H9 (cell line): ENCODE measurements at regions not wholly inside any gene's neighbourhood (a gene's known extent, or its start where the extent isn't known, plus 50 kb on each side); places are given as distances from the start of the nearest gene placed in this dataset.

Source experiments
- DNase-seq: peaks from one replicate; pipeline ENCODE4 v3.0.0-alpha.2; 2017
- H2AFZ ChIP-seq: one replicate; pipeline ENCODE4 v1.6.1; 2013; ENCODE audit warnings: mild to moderate bottlenecking, low read length, control low read depth, moderate library complexity
- H2AK5ac ChIP-seq: 2 replicates; pipeline ENCODE4 v1.6.1; 2013; ENCODE audit warnings: low read length, control low read depth, mixed read lengths; ENCODE audit not compliant: insufficient read length
- H2BK120ac ChIP-seq: one replicate; pipeline ENCODE4 v1.6.1; 2013; ENCODE audit warnings: low read depth, mild to moderate bottlenecking, low read length, control low read depth, inconsistent platforms; ENCODE audit not compliant: poor library complexity, severe bottlenecking
- H2BK12ac ChIP-seq: 2 replicates; pipeline ENCODE4 v1.6.1; 2013; ENCODE audit warnings: low read length, control low read depth, mixed read lengths, low read depth; ENCODE audit not compliant: insufficient read length
- H2BK15ac ChIP-seq: 2 replicates; pipeline ENCODE4 v1.6.1; 2013; ENCODE audit warnings: low read depth, low read length, control low read depth
- H2BK20ac ChIP-seq: one replicate; pipeline ENCODE4 v1.6.1; 2013; ENCODE audit warnings: low read depth, mild to moderate bottlenecking, low read length, control low read depth, inconsistent platforms; ENCODE audit not compliant: poor library complexity, severe bottlenecking
- H2BK5ac ChIP-seq: 2 replicates; pipeline ENCODE4 v1.6.1; 2013; ENCODE audit warnings: low read length, control low read depth, mixed read lengths; ENCODE audit not compliant: insufficient read length
- H3K14ac ChIP-seq: 2 replicates; pipeline ENCODE4 v1.6.1; 2013; ENCODE audit warnings: low read length, control low read depth; ENCODE audit not compliant: insufficient read depth
- H3K18ac ChIP-seq: 2 replicates; pipeline ENCODE4 v1.6.1; 2013; ENCODE audit warnings: low read depth, mild to moderate bottlenecking, mixed read lengths, low read length, control low read depth; ENCODE audit not compliant: insufficient read length
- H3K23ac ChIP-seq: 2 replicates; pipeline ENCODE4 v1.6.1; 2013; ENCODE audit warnings: low read length, control low read depth, mixed read lengths, low read depth; ENCODE audit not compliant: insufficient read length
- H3K23me2 ChIP-seq: 2 replicates; pipeline ENCODE4 v1.6.1; 2013; ENCODE audit warnings: low read depth, mild to moderate bottlenecking, mixed read lengths, low read length, control low read depth; ENCODE audit not compliant: insufficient read length, poor library complexity, severe bottlenecking
- H3K27ac ChIP-seq: 2 replicates; pipeline ENCODE4 v1.5.1; 2013; ENCODE audit warnings: low read length, control low read depth, mixed read lengths, low read depth; ENCODE audit not compliant: insufficient read length
- H3K27me3 ChIP-seq: 2 replicates; pipeline ENCODE4 v1.6.1; 2013; ENCODE audit warnings: low read length, control low read depth, inconsistent platforms; ENCODE audit not compliant: insufficient read depth
- H3K4ac ChIP-seq: 2 replicates; pipeline ENCODE4 v1.6.1; 2013; ENCODE audit warnings: low read depth, mild to moderate bottlenecking, control low read depth, inconsistent platforms, low read length, moderate library complexity
- H3K4me1 ChIP-seq: 2 replicates; pipeline ENCODE4 v1.6.1; 2013; ENCODE audit warnings: low read length, control low read depth, inconsistent platforms; ENCODE audit not compliant: insufficient read depth
- H3K4me2 ChIP-seq: 2 replicates; pipeline ENCODE4 v1.6.1; 2013; ENCODE audit warnings: low read length, control low read depth, mixed read lengths; ENCODE audit not compliant: insufficient read length, insufficient read depth
- H3K56ac ChIP-seq: 2 replicates; pipeline ENCODE4 v1.6.1; 2013; ENCODE audit warnings: low read depth, mild to moderate bottlenecking, mixed read lengths, low read length, control low read depth; ENCODE audit not compliant: insufficient read length
- H3K79me1 ChIP-seq: 2 replicates; pipeline ENCODE4 v1.6.1; 2013; ENCODE audit warnings: low read depth, mild to moderate bottlenecking, moderate library complexity, low read length, control low read depth, inconsistent platforms; ENCODE audit not compliant: insufficient read depth, poor library complexity, severe bottlenecking
- H3K79me2 ChIP-seq: 2 replicates; pipeline ENCODE4 v1.6.1; 2013; ENCODE audit warnings: low read length, control low read depth, inconsistent platforms; ENCODE audit not compliant: insufficient read depth
- H3K9ac ChIP-seq: 2 replicates; pipeline ENCODE4 v1.6.1; 2013; ENCODE audit warnings: low read length, control low read depth, mixed read lengths; ENCODE audit not compliant: insufficient read length; ENCODE audit errors: extremely low read depth
- H3K9me3 ChIP-seq: one replicate; pipeline ENCODE4 v1.6.1; 2013; ENCODE audit warnings: low read depth, low read length, inconsistent platforms; ENCODE audit not compliant: control insufficient read depth
- H3T11ph ChIP-seq: one replicate; pipeline ENCODE4 v1.6.1; 2013; ENCODE audit warnings: mild to moderate bottlenecking, low read length, control low read depth, inconsistent platforms
- H4K20me1 ChIP-seq: one replicate; pipeline ENCODE4 v1.6.1; 2013; ENCODE audit not compliant: control insufficient read depth, insufficient read length, insufficient read depth
- H4K5ac ChIP-seq: 2 replicates; pipeline ENCODE4 v1.6.1; 2013; ENCODE audit warnings: low read depth, mild to moderate bottlenecking, mixed read lengths, low read length, control low read depth; ENCODE audit not compliant: insufficient read length
- H4K8ac ChIP-seq: replicated peaks from 2 replicates; pipeline ENCODE4 v1.6.1; 2013; ENCODE audit warnings: low read length, control low read depth, mixed read lengths, low read depth; ENCODE audit not compliant: insufficient read length
- H4K91ac ChIP-seq: 2 replicates; pipeline ENCODE4 v1.6.1; 2013; ENCODE audit warnings: low read depth, mild to moderate bottlenecking, moderate library complexity, mixed read lengths, low read length, control low read depth; ENCODE audit not compliant: insufficient read length
- H3K27ac Mint-ChIP-seq, 3 experiments: 2 replicates in 2 of 3; 3 replicates in 1 of 3; pipeline ENCODE4 v1.8.0; 2020 to 2021; ENCODE audit warnings: mixed read lengths in 3 of 3, mild to moderate bottlenecking in 1 of 3, moderate library complexity in 1 of 3
- H3K27me3 Mint-ChIP-seq: 2 replicates; pipeline ENCODE4 v1.8.0; 2021; ENCODE audit warnings: low read depth, mild to moderate bottlenecking, moderate library complexity, mixed read lengths
- H3K36me3 Mint-ChIP-seq, 3 experiments: 2 replicates in 2 of 3; 3 replicates in 1 of 3; pipeline ENCODE4 v1.8.0; 2020 to 2021; ENCODE audit warnings: low read depth in 3 of 3, mixed read lengths in 3 of 3; ENCODE audit not compliant: insufficient read depth in 1 of 3
- H3K4me1 Mint-ChIP-seq, 2 experiments: 2 replicates each; pipeline ENCODE4 v1.8.0; 2020; ENCODE audit warnings: mixed read lengths in 2 of 2
- H3K4me3 Mint-ChIP-seq, 2 experiments: 2 replicates in 1 of 2; 3 replicates in 1 of 2; pipeline ENCODE4 v1.8.0; 2020 to 2021; ENCODE audit warnings: mild to moderate bottlenecking in 2 of 2, mixed read lengths in 2 of 2, moderate library complexity in 1 of 2
- H3K9me3 Mint-ChIP-seq, 2 experiments: 2 replicates in 1 of 2; 3 replicates in 1 of 2; pipeline ENCODE4 v1.8.0; 2020; ENCODE audit warnings: mild to moderate bottlenecking in 2 of 2, mixed read lengths in 2 of 2, moderate library complexity in 1 of 2
- WGBS: extraction: QIAGEN DNeasy Blood & Tissue Kit; methylation state at CpG from one replicate; pipeline ENCODE4 v1.1.7; 2013; ENCODE audit warnings: missing lambda C conversion rate, low lambda C conversion rate, mixed read lengths; ENCODE audit not compliant: insufficient read length; ENCODE audit errors: extremely low coverage; 5-methylcytosine and 5-hydroxymethylcytosine counted together
- TF ChIP-seq, protein P1 (sequence below): fragments of 200-600 bp; sonication (generic); conservative IDR thresholded peaks from 3 replicates; pipeline ENCODE4 v1.8.0; 2021; ENCODE audit warnings: antibody characterized with exemption, mild to moderate bottlenecking

DNA sequence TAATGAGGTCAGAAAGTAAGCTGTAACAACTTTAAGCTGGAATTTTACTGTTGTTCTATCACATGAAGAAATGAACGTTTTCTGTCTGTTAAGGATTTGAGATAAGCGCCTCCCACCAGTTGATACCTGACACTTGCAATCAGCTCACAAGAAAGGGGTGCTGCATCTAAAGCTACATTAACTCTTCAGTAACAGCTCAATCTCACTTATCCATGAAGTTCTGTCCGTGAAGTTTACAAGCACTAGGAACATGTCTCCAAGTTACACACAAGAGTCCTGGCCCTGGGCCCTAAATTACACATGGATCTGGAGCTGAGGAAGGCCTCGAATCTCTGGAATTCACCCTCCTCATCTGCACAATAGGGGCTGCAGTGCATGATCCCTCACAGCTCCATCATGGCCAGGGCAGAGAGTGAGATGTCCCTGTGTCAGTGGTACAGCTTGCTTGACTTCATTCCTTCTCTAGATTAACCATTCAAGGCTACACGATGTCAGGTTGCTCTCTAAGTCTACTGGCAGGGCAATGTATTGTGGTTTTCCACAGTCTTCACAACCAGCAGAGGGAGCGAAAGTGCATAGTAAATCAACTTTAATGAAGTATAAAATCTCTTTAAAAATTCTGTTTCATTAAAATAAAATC, 182.4 kb upstream of the MCHR2 start:
- H2AFZ ChIP-seq = no peak overlapping the region
- no peak overlapping the region for H3K56ac ChIP-seq
- peaks cover 7% of the 10 kb centered on the region; the same call in 1 of the 2 replicates for H3K4me1 ChIP-seq
- H3K27ac ChIP-seq = no peak overlapping the region
- H3T11ph ChIP-seq = no peak overlapping the region
- no peaks in the 10 kb centered on the region for H3K79me2 ChIP-seq
- H4K8ac ChIP-seq = no peak overlapping the region
- H3K79me1 ChIP-seq = no peaks in the 10 kb centered on the region
- Mint-ChIP-seq H3K4me1 (peaks cover 26 to 29% of the 10 kb centered on the region in 2 experiments), H3K36me3 (no peaks in the 10 kb centered on the region), H3K9me3 (no peaks in the 10 kb centered on the region), H3K27ac (no peak overlapping the region), H3K4me3 (no peak overlapping the region), H3K27me3 (no peaks in the 10 kb centered on the region)
- no peaks in the 10 kb centered on the region for H3K9me3 ChIP-seq
- H2BK15ac ChIP-seq = no peak overlapping the region
- no peak overlapping the region for H3K23ac ChIP-seq
- H4K5ac ChIP-seq = no peak overlapping the region
- no peaks in the 10 kb centered on the region for H4K20me1 ChIP-seq
- no peaks in the 10 kb centered on the region for H3K23me2 ChIP-seq
- no peak overlapping the region for H2BK120ac ChIP-seq
- H3K27me3 ChIP-seq = no peaks in the 10 kb centered on the region
- no peak overlapping the region for H3K9ac ChIP-seq
- H2BK20ac ChIP-seq = no peak overlapping the region
- no peak overlapping the region for H2AK5ac ChIP-seq
- no CpG with 5 or more reads among the region's 6 CpGs for WGBS
- no peak overlapping the region for H3K4me2 ChIP-seq
- H3K14ac ChIP-seq = no peak overlapping the region
- DNase-seq = no peak
- no peak overlapping the region for H4K91ac ChIP-seq
- no peak overlapping the region for H2BK5ac ChIP-seq
- TF ChIP-seq, protein P1, sequence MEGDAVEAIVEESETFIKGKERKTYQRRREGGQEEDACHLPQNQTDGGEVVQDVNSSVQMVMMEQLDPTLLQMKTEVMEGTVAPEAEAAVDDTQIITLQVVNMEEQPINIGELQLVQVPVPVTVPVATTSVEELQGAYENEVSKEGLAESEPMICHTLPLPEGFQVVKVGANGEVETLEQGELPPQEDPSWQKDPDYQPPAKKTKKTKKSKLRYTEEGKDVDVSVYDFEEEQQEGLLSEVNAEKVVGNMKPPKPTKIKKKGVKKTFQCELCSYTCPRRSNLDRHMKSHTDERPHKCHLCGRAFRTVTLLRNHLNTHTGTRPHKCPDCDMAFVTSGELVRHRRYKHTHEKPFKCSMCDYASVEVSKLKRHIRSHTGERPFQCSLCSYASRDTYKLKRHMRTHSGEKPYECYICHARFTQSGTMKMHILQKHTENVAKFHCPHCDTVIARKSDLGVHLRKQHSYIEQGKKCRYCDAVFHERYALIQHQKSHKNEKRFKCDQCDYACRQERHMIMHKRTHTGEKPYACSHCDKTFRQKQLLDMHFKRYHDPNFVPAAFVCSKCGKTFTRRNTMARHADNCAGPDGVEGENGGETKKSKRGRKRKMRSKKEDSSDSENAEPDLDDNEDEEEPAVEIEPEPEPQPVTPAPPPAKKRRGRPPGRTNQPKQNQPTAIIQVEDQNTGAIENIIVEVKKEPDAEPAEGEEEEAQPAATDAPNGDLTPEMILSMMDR = peak; percentile 58
- H2BK12ac ChIP-seq = no peak overlapping the region
- H3K18ac ChIP-seq = no peak overlapping the region
- H3K4ac ChIP-seq = no peak overlapping the region
